Skeletal muscle satellite cell (primary cell): ENCODE measurements at regions not wholly inside any gene's neighbourhood (a gene's known extent, or its start where the extent isn't known, plus 50 kb on each side); places are given as distances from the start of the nearest gene placed in this dataset.

ENCODE experiments used
- H3K27me3 ChIP-seq: 2 replicates; pipeline ENCODE4 v1.7.0; 2013; ENCODE audit warnings: low read length; ENCODE audit not compliant: control insufficient read depth, insufficient read depth
- H3K36me3 ChIP-seq: 2 replicates; pipeline ENCODE4 v1.7.0; 2013; ENCODE audit warnings: mild to moderate bottlenecking, control low read depth, low read length; ENCODE audit not compliant: insufficient read depth
- H3K4me1 ChIP-seq: 2 replicates; pipeline ENCODE4 v1.7.0; 2013; ENCODE audit warnings: low read length; ENCODE audit not compliant: control insufficient read depth, insufficient read depth
- H3K4me2 ChIP-seq: 2 replicates; pipeline ENCODE4 v1.7.0; 2013; ENCODE audit warnings: mild to moderate bottlenecking, low read length
- H3K4me3 ChIP-seq: 2 replicates; pipeline ENCODE4 v1.7.0; 2013; ENCODE audit warnings: low read length
- H3K9ac ChIP-seq: 2 replicates; pipeline ENCODE4 v1.7.0; 2013; ENCODE audit warnings: mild to moderate bottlenecking, low read depth, low read length, moderate library complexity
- H3K9me3 ChIP-seq: replicated peaks from 2 replicates; pipeline ENCODE4 v1.7.0; 2013; ENCODE audit warnings: mild to moderate bottlenecking, control low read depth, low read length

DNA sequence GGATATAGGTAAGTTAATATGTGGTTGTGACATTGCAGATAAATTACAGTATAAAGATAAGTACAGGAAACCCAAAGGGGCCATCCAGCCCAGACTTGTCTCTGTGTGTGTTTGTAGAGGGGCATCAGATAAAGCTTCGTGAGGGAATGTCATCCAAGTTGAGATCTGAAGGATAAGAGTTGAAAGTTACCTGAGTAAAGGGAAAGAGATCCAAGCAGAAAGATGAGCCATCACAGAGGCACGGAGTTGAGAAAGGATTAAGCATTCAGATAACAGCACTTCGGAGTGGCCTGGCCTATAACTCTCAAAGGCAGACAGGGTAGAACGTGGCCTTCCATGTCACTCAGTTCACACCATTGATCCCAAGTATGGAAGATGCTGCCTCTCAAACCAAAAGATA is 749.1 kb downstream of the ADGRL2 start:
- Histone ChIP-seq H3K4me2 (no peak overlapping the region), H3K36me3 (no peaks in the 10 kb centered on the region), H3K9me3 (no peaks in the 10 kb centered on the region), H3K27me3 (no peaks in the 10 kb centered on the region), H3K9ac (no peak overlapping the region), H3K4me1 (no peaks in the 10 kb centered on the region), H3K4me3 (no peak overlapping the region)

DNA sequence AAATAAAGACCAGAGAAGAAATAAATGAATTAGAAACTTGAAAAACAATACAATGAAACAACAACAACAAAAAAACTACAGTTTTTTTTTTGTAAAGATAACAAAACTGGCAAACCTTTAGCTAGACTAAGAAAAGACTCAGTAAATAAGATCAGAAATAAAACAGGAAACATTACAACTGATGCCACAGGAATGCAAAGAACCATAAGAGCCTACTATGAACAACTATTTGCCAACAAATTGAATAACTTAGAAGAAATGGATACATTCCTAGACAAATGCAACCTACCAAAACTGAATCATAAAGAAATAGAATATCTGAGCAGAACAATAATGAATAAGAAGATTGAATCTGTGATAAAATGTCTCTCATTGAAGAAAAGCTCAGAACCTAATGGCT is 742.0 kb downstream of the ADGRL2 start:
- Histone ChIP-seq H3K4me2 (no peak overlapping the region), H3K4me3 (no peak overlapping the region), H3K9me3 (no peaks in the 10 kb centered on the region), H3K4me1 (no peaks in the 10 kb centered on the region), H3K9ac (no peak overlapping the region), H3K36me3 (no peaks in the 10 kb centered on the region), H3K27me3 (no peaks in the 10 kb centered on the region)

DNA sequence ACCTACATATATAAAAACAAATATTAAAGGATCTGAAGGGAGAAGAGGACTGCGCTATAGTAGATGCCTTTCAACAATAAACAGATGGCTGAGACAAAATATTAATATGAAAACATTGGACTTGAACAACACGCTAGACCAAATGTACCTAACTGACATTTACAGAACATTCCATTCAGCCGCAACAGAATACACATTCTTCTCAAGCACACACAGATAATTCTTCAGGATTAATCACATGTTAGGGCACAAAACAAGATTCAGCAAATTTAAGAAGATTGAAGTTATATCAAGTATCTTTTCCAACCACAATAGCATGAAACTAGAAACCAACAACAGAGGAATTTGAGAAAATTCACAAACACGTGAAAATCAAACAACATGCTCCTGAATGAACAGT is 741.4 kb downstream of the ADGRL2 start:
- Histone ChIP-seq H3K36me3 (no peaks in the 10 kb centered on the region), H3K9ac (no peak overlapping the region), H3K9me3 (no peaks in the 10 kb centered on the region), H3K4me2 (no peak overlapping the region), H3K4me1 (no peaks in the 10 kb centered on the region), H3K4me3 (no peak overlapping the region), H3K27me3 (no peaks in the 10 kb centered on the region)

- Histone ChIP-seq H3K9ac (no peak overlapping the region), H3K9me3 (no peaks in the 10 kb centered on the region), H3K4me2 (no peak overlapping the region), H3K27me3 (no peaks in the 10 kb centered on the region), H3K4me3 (no peak overlapping the region), H3K36me3 (no peaks in the 10 kb centered on the region), H3K4me1 (no peaks in the 10 kb centered on the region)
Observed at GRCh38 chr1:82540006-82540405, 739.3 kb downstream of the ADGRL2 start.

DNA sequence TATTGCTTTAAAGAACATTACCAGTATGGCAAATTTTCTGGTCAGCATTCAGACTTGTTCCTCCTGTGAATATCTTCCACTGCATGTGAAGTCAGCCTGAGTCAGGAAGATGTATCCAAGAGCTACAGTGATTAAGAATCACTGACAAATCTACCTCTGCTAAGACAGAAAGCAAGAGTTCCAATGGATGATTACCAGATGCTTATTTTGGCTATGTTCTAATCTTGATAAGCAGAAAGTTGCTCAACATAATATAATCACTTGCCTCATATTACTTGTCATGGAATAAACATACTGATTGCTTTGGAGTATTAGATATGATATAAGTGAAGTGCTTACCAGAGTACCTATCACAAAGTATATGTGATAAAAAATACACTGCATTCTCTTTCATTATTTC is 738.1 kb downstream of the ADGRL2 start:
- Histone ChIP-seq H3K4me3 (no peak overlapping the region), H3K9ac (no peak overlapping the region), H3K9me3 (no peaks in the 10 kb centered on the region), H3K4me1 (no peaks in the 10 kb centered on the region), H3K36me3 (no peaks in the 10 kb centered on the region), H3K4me2 (no peak overlapping the region), H3K27me3 (no peaks in the 10 kb centered on the region)

DNA sequence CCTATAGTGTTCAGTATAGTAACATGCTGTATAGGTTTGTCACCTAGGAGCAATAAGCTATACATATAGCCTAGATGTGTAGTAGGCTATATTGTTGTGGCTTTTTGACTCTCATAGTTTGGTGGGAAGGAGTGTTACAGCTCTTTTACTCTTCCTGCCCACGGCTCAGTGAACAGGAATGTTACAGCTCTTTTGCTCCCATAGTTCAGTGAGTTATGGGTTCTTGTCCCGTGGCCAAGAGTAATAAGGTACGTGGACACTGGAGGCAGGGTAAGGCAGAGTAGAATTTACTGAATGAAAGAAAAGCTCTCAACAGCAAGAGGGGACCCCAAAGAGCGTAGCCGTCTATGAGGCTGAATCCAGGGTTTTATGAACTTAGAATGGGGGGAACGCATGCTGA is 734.3 kb downstream of the ADGRL2 start:
- no peaks in the 10 kb centered on the region for H3K27me3 ChIP-seq
- H3K4me1 ChIP-seq = no peaks in the 10 kb centered on the region
- H3K9ac ChIP-seq = no peak overlapping the region
- no peak overlapping the region for H3K4me2 ChIP-seq
- H3K9me3 ChIP-seq = no peaks in the 10 kb centered on the region
- H3K36me3 ChIP-seq = no peaks in the 10 kb centered on the region
- no peak overlapping the region for H3K4me3 ChIP-seq

DNA sequence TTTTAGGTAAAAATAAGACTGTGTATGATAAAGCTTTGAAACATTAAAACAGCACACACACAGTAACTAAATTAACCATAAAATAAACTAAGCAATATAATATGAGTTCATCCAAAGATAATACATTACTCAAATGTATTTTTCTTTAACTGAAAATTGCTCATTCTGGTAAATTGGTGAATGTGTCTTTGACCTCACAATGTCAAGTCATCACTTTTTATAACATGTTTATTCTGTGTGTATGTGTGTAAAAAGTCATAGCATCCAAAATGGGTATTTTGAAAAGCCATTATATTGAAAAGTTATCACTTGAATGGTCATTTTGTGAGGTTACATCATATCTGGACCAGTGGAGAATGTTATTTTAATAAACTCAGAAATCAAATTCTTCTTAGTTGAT is 724.6 kb downstream of the ADGRL2 start:
- H3K9me3 ChIP-seq = no peaks in the 10 kb centered on the region
- no peak overlapping the region for H3K9ac ChIP-seq
- no peaks in the 10 kb centered on the region for H3K4me1 ChIP-seq

DNA sequence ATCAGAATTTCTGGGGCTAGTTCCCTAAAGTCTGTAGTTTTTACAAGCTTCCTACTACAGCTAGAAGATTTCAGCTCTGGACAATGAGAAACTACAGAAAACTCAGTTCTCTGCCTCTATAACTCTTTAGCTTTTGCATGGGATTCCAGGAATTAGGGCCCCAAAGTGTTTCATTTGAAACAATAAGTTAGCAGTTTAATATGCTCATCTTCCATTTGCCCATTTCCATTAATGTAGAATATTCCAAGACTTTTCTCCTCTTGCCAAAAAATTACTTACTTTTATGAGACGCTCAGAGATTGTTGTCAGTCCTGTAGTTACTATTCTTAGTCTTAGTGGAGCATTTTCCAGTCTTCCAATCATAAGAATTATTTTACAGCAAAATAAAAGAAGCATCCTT is 719.9 kb downstream of the ADGRL2 start:
- Histone ChIP-seq H3K27me3 (no peaks in the 10 kb centered on the region), H3K9ac (no peak overlapping the region), H3K4me3 (no peak overlapping the region), H3K4me2 (no peak overlapping the region), H3K9me3 (no peaks in the 10 kb centered on the region), H3K36me3 (no peaks in the 10 kb centered on the region), H3K4me1 (no peaks in the 10 kb centered on the region)

More for the DNA sequence above, 724.6 kb downstream of the ADGRL2 start:
- no peaks in the 10 kb centered on the region for H3K27me3 ChIP-seq
- H3K4me3 ChIP-seq = no peak overlapping the region
- no peak overlapping the region for H3K4me2 ChIP-seq
- no peaks in the 10 kb centered on the region for H3K36me3 ChIP-seq

GRCh38 chr1:82517586-82517985 is 716.9 kb downstream of the ADGRL2 start:
- Histone ChIP-seq H3K4me2 (no peak overlapping the region), H3K9ac (no peak overlapping the region), H3K4me3 (no peak overlapping the region), H3K4me1 (no peaks in the 10 kb centered on the region), H3K9me3 (no peaks in the 10 kb centered on the region), H3K36me3 (no peaks in the 10 kb centered on the region), H3K27me3 (no peaks in the 10 kb centered on the region)

- no peaks in the 10 kb centered on the region for H3K9me3 ChIP-seq
- no peak overlapping the region for H3K9ac ChIP-seq
- H3K4me1 ChIP-seq = no peaks in the 10 kb centered on the region
- no peaks in the 10 kb centered on the region for H3K27me3 ChIP-seq
- H3K36me3 ChIP-seq = no peaks in the 10 kb centered on the region
- no peak overlapping the region for H3K4me2 ChIP-seq
- no peak overlapping the region for H3K4me3 ChIP-seq
Observed at GRCh38 chr1:82515650-82516049, 714.9 kb downstream of the ADGRL2 start.

DNA sequence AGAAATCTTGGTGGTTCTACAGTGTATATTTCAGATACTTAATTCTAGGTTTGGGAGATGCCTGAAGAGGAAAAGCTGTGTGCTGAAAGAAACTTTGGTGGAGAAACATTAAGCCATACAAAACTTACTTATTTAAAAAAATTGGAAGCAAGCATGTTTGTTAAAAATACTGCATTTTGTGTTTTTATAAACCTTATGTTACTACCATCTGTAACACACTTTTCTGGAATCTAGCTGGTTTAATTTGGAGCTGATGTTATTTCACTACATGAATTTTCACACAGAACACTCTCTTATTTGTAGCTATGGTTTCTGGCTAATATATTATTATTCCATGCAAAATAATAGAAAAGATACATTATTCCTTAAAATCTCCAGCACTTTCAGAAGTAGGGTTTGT is 710.7 kb downstream of the ADGRL2 start:
- H3K4me2 ChIP-seq = no peak overlapping the region
- H3K36me3 ChIP-seq = no peaks in the 10 kb centered on the region
- H3K27me3 ChIP-seq = no peaks in the 10 kb centered on the region
- H3K4me1 ChIP-seq = no peaks in the 10 kb centered on the region
- no peak overlapping the region for H3K9ac ChIP-seq
- no peak overlapping the region for H3K4me3 ChIP-seq
- H3K9me3 ChIP-seq = no peaks in the 10 kb centered on the region

- no peaks in the 10 kb centered on the region for H3K27me3 ChIP-seq
- H3K4me3 ChIP-seq = no peak overlapping the region
- no peaks in the 10 kb centered on the region for H3K36me3 ChIP-seq
- no peaks in the 10 kb centered on the region for H3K4me1 ChIP-seq
- no peaks in the 10 kb centered on the region for H3K9me3 ChIP-seq
- H3K4me2 ChIP-seq = no peak overlapping the region
- H3K9ac ChIP-seq = no peak overlapping the region
Observed at GRCh38 chr1:82510431-82510830, 709.7 kb downstream of the ADGRL2 start.
